ENCODE measurements at regions not wholly inside any gene's neighbourhood (a gene's known extent, or its start where the extent isn't known, plus 50 kb on each side); places are given as distances from the start of the nearest gene placed in this dataset.

- H3K4me3 ChIP-seq, result no peak overlapping the region
- no peaks in the 10 kb centered on the region for H3K9me3 ChIP-seq
- intact Hi-C loops (cut with DNase I), result no loop called here
- no peak for DNase-seq
- WGBS, 3 donors, result 63 to 82% (median 71%) methylated on average over 11 of the region's 11 CpGs
- TF ChIP-seq POLR2A (IDR thresholded peaks at IDR 0.05) (no peak), EP300 (IDR thresholded peaks at IDR 0.05) (no peak)
- TF ChIP-seq, protein P1, sequence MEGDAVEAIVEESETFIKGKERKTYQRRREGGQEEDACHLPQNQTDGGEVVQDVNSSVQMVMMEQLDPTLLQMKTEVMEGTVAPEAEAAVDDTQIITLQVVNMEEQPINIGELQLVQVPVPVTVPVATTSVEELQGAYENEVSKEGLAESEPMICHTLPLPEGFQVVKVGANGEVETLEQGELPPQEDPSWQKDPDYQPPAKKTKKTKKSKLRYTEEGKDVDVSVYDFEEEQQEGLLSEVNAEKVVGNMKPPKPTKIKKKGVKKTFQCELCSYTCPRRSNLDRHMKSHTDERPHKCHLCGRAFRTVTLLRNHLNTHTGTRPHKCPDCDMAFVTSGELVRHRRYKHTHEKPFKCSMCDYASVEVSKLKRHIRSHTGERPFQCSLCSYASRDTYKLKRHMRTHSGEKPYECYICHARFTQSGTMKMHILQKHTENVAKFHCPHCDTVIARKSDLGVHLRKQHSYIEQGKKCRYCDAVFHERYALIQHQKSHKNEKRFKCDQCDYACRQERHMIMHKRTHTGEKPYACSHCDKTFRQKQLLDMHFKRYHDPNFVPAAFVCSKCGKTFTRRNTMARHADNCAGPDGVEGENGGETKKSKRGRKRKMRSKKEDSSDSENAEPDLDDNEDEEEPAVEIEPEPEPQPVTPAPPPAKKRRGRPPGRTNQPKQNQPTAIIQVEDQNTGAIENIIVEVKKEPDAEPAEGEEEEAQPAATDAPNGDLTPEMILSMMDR (IDR thresholded peaks at IDR 0.05), result no peak
- H3K27me3 ChIP-seq, result no peaks in the 10 kb centered on the region
- no peak overlapping the region for H3K27ac ChIP-seq
- H3K36me3 ChIP-seq, result no peaks in the 10 kb centered on the region
- H3K4me1 ChIP-seq (ENCODE audit: insufficient read depth), result no peaks in the 10 kb centered on the region
These were observed 203.5 kb upstream of the TWIST2 start for GRCh38 chr2:238644095-238645081.

GRCh38 chr2:238645095-238645494 is 202.8 kb upstream of the TWIST2 start:
- no peak for DNase-seq
- H3K36me3 ChIP-seq, result no peaks in the 10 kb centered on the region
- H3K4me3 ChIP-seq, result no peak overlapping the region
- intact Hi-C loops (cut with DNase I), result no loop called here
- no peak for TF ChIP-seq POLR2A (IDR thresholded peaks at IDR 0.05)
- no peak for TF ChIP-seq EP300 (IDR thresholded peaks at IDR 0.05)
- TF ChIP-seq, protein P1 (IDR thresholded peaks at IDR 0.05), result no peak
- H3K27me3 ChIP-seq, result no peaks in the 10 kb centered on the region
- WGBS, 3 donors, result 93 to 94% (median 94%) methylated on average over 6 of the region's 6 CpGs
- H3K27ac ChIP-seq, result no peak overlapping the region
- no peaks in the 10 kb centered on the region for H3K9me3 ChIP-seq
- H3K4me1 ChIP-seq (ENCODE audit: insufficient read depth), result no peaks in the 10 kb centered on the region

DNA sequence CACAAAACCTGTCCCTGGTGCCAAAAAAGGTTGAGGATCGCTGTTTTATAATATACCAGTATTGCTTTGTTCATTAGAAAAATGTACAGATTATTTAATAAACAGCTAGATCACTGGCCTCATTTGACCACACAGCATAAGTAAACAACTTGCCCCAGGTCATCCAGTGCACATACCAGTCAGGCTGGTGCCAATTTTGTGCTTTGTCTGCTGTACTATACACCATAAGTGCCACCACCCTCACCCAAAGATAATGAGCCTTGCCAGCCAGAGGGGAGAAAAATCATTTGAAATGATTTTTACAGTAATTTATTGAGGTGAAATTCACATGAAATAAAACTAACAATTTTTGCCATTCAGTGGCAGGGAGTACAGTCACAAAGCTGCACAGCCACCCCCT is 202.2 kb upstream of the TWIST2 start:
- TF ChIP-seq POLR2A (IDR thresholded peaks at IDR 0.05), result no peak
- no peak for TF ChIP-seq EP300 (IDR thresholded peaks at IDR 0.05)
- TF ChIP-seq, protein P1 (IDR thresholded peaks at IDR 0.05), result no peak
- Histone ChIP-seq H3K9me3 (no peaks in the 10 kb centered on the region), H3K27ac (no peak overlapping the region), H3K36me3 (no peaks in the 10 kb centered on the region), H3K4me1 (ENCODE audit: insufficient read depth) (no peaks in the 10 kb centered on the region), H3K4me3 (no peak overlapping the region), H3K27me3 (no peaks in the 10 kb centered on the region)
- 71 to 87% (median 76%) methylated on average over 1 of the region's 1 CpG for WGBS, 3 donors
- DNase-seq, result no peak
- intact Hi-C loops (cut with DNase I), result no loop called here

DNA sequence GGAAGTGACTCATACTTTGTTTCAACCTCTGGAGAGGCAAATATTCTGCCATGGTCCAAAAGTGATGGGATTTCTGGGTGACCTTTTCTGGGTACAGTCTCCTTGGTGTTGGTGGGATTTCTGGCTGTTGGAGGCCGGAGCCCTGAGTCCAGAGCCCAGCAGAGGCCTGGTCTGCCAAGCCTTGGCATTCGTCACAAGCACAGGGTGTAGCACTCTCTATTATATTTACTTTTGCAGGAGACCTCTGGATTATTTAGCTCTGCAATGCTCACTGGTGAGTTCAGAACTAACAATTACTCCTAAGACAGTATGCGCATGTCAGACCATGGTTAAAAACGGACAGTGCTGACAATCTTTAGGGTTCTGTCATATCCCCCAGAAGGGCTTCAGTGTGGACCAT is 201.6 kb upstream of the TWIST2 start:
- H3K27ac ChIP-seq, result no peak overlapping the region
- no peaks in the 10 kb centered on the region for H3K4me1 ChIP-seq (ENCODE audit: insufficient read depth)
- TF ChIP-seq, protein P1 (IDR thresholded peaks at IDR 0.05), result no peak
- TF ChIP-seq EP300 (IDR thresholded peaks at IDR 0.05), result no peak
- TF ChIP-seq POLR2A (IDR thresholded peaks at IDR 0.05), result no peak
- no peak for DNase-seq
- no peaks in the 10 kb centered on the region for H3K9me3 ChIP-seq
- H3K4me3 ChIP-seq, result no peak overlapping the region
- H3K36me3 ChIP-seq, result no peaks in the 10 kb centered on the region
- H3K27me3 ChIP-seq, result no peaks in the 10 kb centered on the region
- intact Hi-C loops (cut with DNase I), result no loop called here
- 77 to 86% (median 84%) methylated on average over 4 of the region's 4 CpGs for WGBS, 3 donors

Data from ovary (tissue), 7 donors.